ENCODE measurements at regions not wholly inside any gene's neighbourhood (a gene's known extent, or its start where the extent isn't known, plus 50 kb on each side); places are given as distances from the start of the nearest gene placed in this dataset.

DNA sequence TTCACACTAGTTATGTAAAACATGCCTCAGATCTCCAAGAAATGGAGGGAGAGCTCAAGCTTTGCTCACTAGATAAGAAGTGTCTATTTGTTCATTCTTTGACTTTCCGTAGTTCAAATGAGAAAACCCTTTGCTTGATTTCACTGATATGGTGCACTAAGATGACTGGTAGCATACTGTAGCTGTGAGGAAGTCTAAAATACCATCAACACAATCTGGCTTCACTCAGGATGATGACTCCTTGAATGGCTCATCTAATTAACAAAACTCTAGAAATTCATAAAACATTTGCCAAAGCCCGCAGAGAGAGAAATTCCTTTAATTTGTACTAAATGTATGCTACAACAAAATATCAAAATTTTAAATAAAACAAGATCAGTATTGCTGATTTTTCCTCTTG, 152.8 kb upstream of the STK17B start:
- no peak for TF ChIP-seq EZH2 (IDR thresholded peaks at IDR 0.05; ENCODE audit: insufficient read depth, poor library complexity, severe bottlenecking)
- no peak for TF ChIP-seq EZH2phosphoT487 (IDR thresholded peaks at IDR 0.05; ENCODE audit: insufficient read depth, low read depth)

Measured in GM23248 (cell line).